CD4-positive, alpha-beta T cell treated with Interleukin-2 at 100 ng/mL for 4 hours (primary cell): ENCODE measurements at regions not wholly inside any gene's neighbourhood (a gene's known extent, or its start where the extent isn't known, plus 50 kb on each side); places are given as distances from the start of the nearest gene placed in this dataset.
A peak's percentile ranks its signal among the peaks of the same experiment; 100 is the strongest.
"Not testable (repeated sequence)": the region's sequence is repeated elsewhere in the genome, so short reads cannot be mapped to it uniquely, and the experiment has no call there.

Source experiments
- DNase-seq: peaks from one replicate; pipeline ENCODE4 v3.0.0-alpha.2; 2020; ENCODE audit warnings: low spot score

- DNase-seq: no peak
Measured at GRCh38 chr13:50644081-50644871, 199.2 kb downstream of the DLEU7 start.

- no peak for DNase-seq
Measured at GRCh38 chr13:50645092-50645491, 198.4 kb downstream of the DLEU7 start.

GRCh38 chr13:50646070-50646469 is 197.4 kb downstream of the DLEU7 start:
- DNase-seq: no peak

- DNase-seq: no peak
Measured at GRCh38 chr13:50649211-50649610, 194.3 kb downstream of the DLEU7 start.

GRCh38 chr13:50650592-50651504 is 192.6 kb downstream of the DLEU7 start:
- no peak for DNase-seq

- no peak for DNase-seq
Measured at GRCh38 chr13:50651922-50652321, 191.6 kb downstream of the DLEU7 start.

- no peak for DNase-seq
Measured at GRCh38 chr13:50654331-50654730, 189.2 kb downstream of the DLEU7 start.

GRCh38 chr13:50661881-50662280 is 181.6 kb downstream of the DLEU7 start:
- not testable (repeated sequence) for DNase-seq

- no peak for DNase-seq
Measured at GRCh38 chr13:50664951-50665350, 178.5 kb downstream of the DLEU7 start.

GRCh38 chr13:50668049-50668448 is 175.4 kb downstream of the DLEU7 start:
- no peak for DNase-seq

GRCh38 chr13:50668691-50669271 is 174.7 kb downstream of the DLEU7 start:
- DNase-seq: no peak

GRCh38 chr13:50670272-50670671 is 173.2 kb downstream of the DLEU7 start:
- no peak for DNase-seq

- DNase-seq: no peak
Measured at GRCh38 chr13:50670847-50671496, 172.5 kb downstream of the DLEU7 start.

GRCh38 chr13:50671497-50671850 is 172.0 kb downstream of the DLEU7 start:
- no peak for DNase-seq

GRCh38 chr13:50672025-50672424 is 171.5 kb downstream of the DLEU7 start:
- DNase-seq: no peak

- no peak for DNase-seq
Measured at GRCh38 chr13:50675651-50676050, 167.8 kb downstream of the DLEU7 start.

- peak; percentile 14 for DNase-seq
Measured at GRCh38 chr13:50676602-50677001, 166.9 kb downstream of the DLEU7 start.

- DNase-seq: no peak
Measured at GRCh38 chr13:50677258-50677657, 166.2 kb downstream of the DLEU7 start.

- DNase-seq: no peak
Measured at GRCh38 chr13:50677687-50678463, 165.6 kb downstream of the DLEU7 start.

- no peak for DNase-seq
Measured at GRCh38 chr13:50678464-50679162, 164.9 kb downstream of the DLEU7 start.

- DNase-seq: no peak
Measured at GRCh38 chr13:50679321-50679720, 164.2 kb downstream of the DLEU7 start.
